ENCODE measurements at regions not wholly inside any gene's neighbourhood (a gene's known extent, or its start where the extent isn't known, plus 50 kb on each side); places are given as distances from the start of the nearest gene placed in this dataset.
"Not testable (repeated sequence)": the region's sequence is repeated elsewhere in the genome, so short reads cannot be mapped to it uniquely, and the experiment has no call there.

GRCh38 chr2:6147215-6147614 is 455.0 kb downstream of the SOX11 start:
- H4K5ac ChIP-seq (ENCODE audit: low read length); H3K9ac ChIP-seq (ENCODE audit: low read length); H3K56ac ChIP-seq (ENCODE audit: low read length); H3K4me2 ChIP-seq (ENCODE audit: low read length); H2BK120ac ChIP-seq (ENCODE audit: low read depth, low read length); H3K23ac ChIP-seq (ENCODE audit: low read length); H3K36me3 ChIP-seq (ENCODE audit: control insufficient read depth, insufficient read depth, low read length); H4K8ac ChIP-seq (ENCODE audit: low read depth, low read length); H3K27ac ChIP-seq (ENCODE audit: low read depth, low read length); H2AK5ac ChIP-seq (ENCODE audit: low read length); DNase-seq; H3K4me3 ChIP-seq (ENCODE audit: low read length); H2BK5ac ChIP-seq (ENCODE audit: low read length); H3K27me3 ChIP-seq (ENCODE audit: insufficient read depth, low read length, poor library complexity); H3K79me2 ChIP-seq (ENCODE audit: control insufficient read depth, insufficient read depth, low read length); H3K79me1 ChIP-seq (ENCODE audit: low read length); H3K4me1 ChIP-seq (ENCODE audit: control insufficient read depth, low read depth, low read length); H2BK15ac ChIP-seq (replicated peaks; ENCODE audit: low read depth); H3K18ac ChIP-seq (ENCODE audit: low read length); H3K4ac ChIP-seq (ENCODE audit: low read depth, low read length): not testable (repeated sequence)
- WGBS (ENCODE audit: extremely low coverage, insufficient coverage, low lambda C conversion rate): no CpG with 5 or more reads among the region's 1 CpG

- H3K36me3 ChIP-seq (ENCODE audit: control insufficient read depth, insufficient read depth, low read length): no peaks in the 10 kb centered on the region
- no peak overlapping the region for H3K18ac ChIP-seq (ENCODE audit: low read length)
- no peak for DNase-seq
- H3K4ac ChIP-seq (ENCODE audit: low read depth, low read length): no peak overlapping the region
- no peak overlapping the region for H3K56ac ChIP-seq (ENCODE audit: low read length)
- no peak overlapping the region for H3K23ac ChIP-seq (ENCODE audit: low read length)
- no peak overlapping the region for H4K8ac ChIP-seq (ENCODE audit: low read depth, low read length)
- H4K5ac ChIP-seq (ENCODE audit: low read length): no peak overlapping the region
- no peak overlapping the region for H2BK5ac ChIP-seq (ENCODE audit: low read length)
- no CpG with 5 or more reads among the region's 1 CpG for WGBS (ENCODE audit: extremely low coverage, insufficient coverage, low lambda C conversion rate)
- no peak overlapping the region for H3K4me3 ChIP-seq (ENCODE audit: low read length)
- no peaks in the 10 kb centered on the region for H3K27me3 ChIP-seq (ENCODE audit: insufficient read depth, low read length, poor library complexity)
- no peaks in the 10 kb centered on the region for H3K79me1 ChIP-seq (ENCODE audit: low read length)
- H3K4me2 ChIP-seq (ENCODE audit: low read length): no peak overlapping the region
- no peak overlapping the region for H2BK120ac ChIP-seq (ENCODE audit: low read depth, low read length)
- no peak overlapping the region for H3K27ac ChIP-seq (ENCODE audit: low read depth, low read length)
- H2AK5ac ChIP-seq (ENCODE audit: low read length): no peak overlapping the region
- H2BK15ac ChIP-seq (replicated peaks; ENCODE audit: low read depth): no peak overlapping the region
- no peak overlapping the region for H3K9ac ChIP-seq (ENCODE audit: low read length)
- no peaks in the 10 kb centered on the region for H3K4me1 ChIP-seq (ENCODE audit: control insufficient read depth, low read depth, low read length)
- H3K79me2 ChIP-seq (ENCODE audit: control insufficient read depth, insufficient read depth, low read length): no peaks in the 10 kb centered on the region
Measured at GRCh38 chr2:6148882-6149281, 456.7 kb downstream of the SOX11 start.

- Histone ChIP-seq H3K18ac (ENCODE audit: low read length) (no peak overlapping the region), H4K5ac (ENCODE audit: low read length) (no peak overlapping the region), H3K27ac (ENCODE audit: low read depth, low read length) (no peak overlapping the region), H2AK5ac (ENCODE audit: low read length) (no peak overlapping the region), H3K4me2 (ENCODE audit: low read length) (no peak overlapping the region), H3K36me3 (ENCODE audit: control insufficient read depth, insufficient read depth, low read length) (no peaks in the 10 kb centered on the region), H3K9ac (ENCODE audit: low read length) (no peak overlapping the region), H2BK5ac (ENCODE audit: low read length) (no peak overlapping the region), H2BK120ac (ENCODE audit: low read depth, low read length) (no peak overlapping the region), H3K4me3 (ENCODE audit: low read length) (no peak overlapping the region), H3K27me3 (ENCODE audit: insufficient read depth, low read length, poor library complexity) (no peaks in the 10 kb centered on the region), H3K23ac (ENCODE audit: low read length) (no peak overlapping the region), H2BK15ac (replicated peaks; ENCODE audit: low read depth) (no peak overlapping the region), H3K4ac (ENCODE audit: low read depth, low read length) (no peak overlapping the region), H3K56ac (ENCODE audit: low read length) (no peak overlapping the region), H3K4me1 (ENCODE audit: control insufficient read depth, low read depth, low read length) (no peaks in the 10 kb centered on the region), H3K79me1 (ENCODE audit: low read length) (no peaks in the 10 kb centered on the region), H3K79me2 (ENCODE audit: control insufficient read depth, insufficient read depth, low read length) (no peaks in the 10 kb centered on the region), H4K8ac (ENCODE audit: low read depth, low read length) (no peak overlapping the region)
- DNase-seq: peak; percentile 11
- no CpG with 5 or more reads among the region's 3 CpGs for WGBS (ENCODE audit: extremely low coverage, insufficient coverage, low lambda C conversion rate)
Measured at GRCh38 chr2:6159606-6160005, 467.4 kb downstream of the SOX11 start.

- no peak overlapping the region for H2BK5ac ChIP-seq (ENCODE audit: low read length)
- H3K27me3 ChIP-seq (ENCODE audit: insufficient read depth, low read length, poor library complexity): no peaks in the 10 kb centered on the region
- no peak overlapping the region for H4K5ac ChIP-seq (ENCODE audit: low read length)
- H3K4me1 ChIP-seq (ENCODE audit: control insufficient read depth, low read depth, low read length): no peaks in the 10 kb centered on the region
- no peak overlapping the region for H3K56ac ChIP-seq (ENCODE audit: low read length)
- no peak overlapping the region for H3K27ac ChIP-seq (ENCODE audit: low read depth, low read length)
- no peak overlapping the region for H2AK5ac ChIP-seq (ENCODE audit: low read length)
- no peak overlapping the region for H3K4ac ChIP-seq (ENCODE audit: low read depth, low read length)
- no peak overlapping the region for H2BK120ac ChIP-seq (ENCODE audit: low read depth, low read length)
- no CpG with 5 or more reads among the region's 7 CpGs for WGBS (ENCODE audit: extremely low coverage, insufficient coverage, low lambda C conversion rate)
- DNase-seq: no peak
- no peak overlapping the region for H3K9ac ChIP-seq (ENCODE audit: low read length)
- no peak overlapping the region for H3K4me3 ChIP-seq (ENCODE audit: low read length)
- no peak overlapping the region for H4K8ac ChIP-seq (ENCODE audit: low read depth, low read length)
- no peak overlapping the region for H3K4me2 ChIP-seq (ENCODE audit: low read length)
- no peak overlapping the region for H3K23ac ChIP-seq (ENCODE audit: low read length)
- no peaks in the 10 kb centered on the region for H3K36me3 ChIP-seq (ENCODE audit: control insufficient read depth, insufficient read depth, low read length)
- H3K79me2 ChIP-seq (ENCODE audit: control insufficient read depth, insufficient read depth, low read length): no peaks in the 10 kb centered on the region
- H3K79me1 ChIP-seq (ENCODE audit: low read length): no peaks in the 10 kb centered on the region
- H2BK15ac ChIP-seq (replicated peaks; ENCODE audit: low read depth): no peak overlapping the region
- H3K18ac ChIP-seq (ENCODE audit: low read length): no peak overlapping the region
Measured at GRCh38 chr2:6163932-6164331, 471.7 kb downstream of the SOX11 start.

- no peak overlapping the region for H3K27ac ChIP-seq (ENCODE audit: low read depth, low read length)
- H3K4me1 ChIP-seq (ENCODE audit: control insufficient read depth, low read depth, low read length): no peaks in the 10 kb centered on the region
- WGBS (ENCODE audit: extremely low coverage, insufficient coverage, low lambda C conversion rate): no CpG with 5 or more reads among the region's 11 CpGs
- no peaks in the 10 kb centered on the region for H3K27me3 ChIP-seq (ENCODE audit: insufficient read depth, low read length, poor library complexity)
- H2BK5ac ChIP-seq (ENCODE audit: low read length): no peak overlapping the region
- H3K4me3 ChIP-seq (ENCODE audit: low read length): no peak overlapping the region
- no peak overlapping the region for H3K56ac ChIP-seq (ENCODE audit: low read length)
- H3K9ac ChIP-seq (ENCODE audit: low read length): no peak overlapping the region
- peak; percentile 1 for DNase-seq
- H3K4me2 ChIP-seq (ENCODE audit: low read length): no peak overlapping the region
- no peak overlapping the region for H3K18ac ChIP-seq (ENCODE audit: low read length)
- H2BK120ac ChIP-seq (ENCODE audit: low read depth, low read length): no peak overlapping the region
- H2AK5ac ChIP-seq (ENCODE audit: low read length): no peak overlapping the region
- H3K23ac ChIP-seq (ENCODE audit: low read length): no peak overlapping the region
- no peak overlapping the region for H2BK15ac ChIP-seq (replicated peaks; ENCODE audit: low read depth)
- H3K4ac ChIP-seq (ENCODE audit: low read depth, low read length): no peak overlapping the region
- H3K79me2 ChIP-seq (ENCODE audit: control insufficient read depth, insufficient read depth, low read length): no peaks in the 10 kb centered on the region
- no peaks in the 10 kb centered on the region for H3K79me1 ChIP-seq (ENCODE audit: low read length)
- no peak overlapping the region for H4K8ac ChIP-seq (ENCODE audit: low read depth, low read length)
- H4K5ac ChIP-seq (ENCODE audit: low read length): no peak overlapping the region
- H3K36me3 ChIP-seq (ENCODE audit: control insufficient read depth, insufficient read depth, low read length): no peaks in the 10 kb centered on the region
Measured at GRCh38 chr2:6164986-6165747, 473.0 kb downstream of the SOX11 start.

- H3K56ac ChIP-seq (ENCODE audit: low read length): no peak overlapping the region
- no peaks in the 10 kb centered on the region for H3K79me2 ChIP-seq (ENCODE audit: control insufficient read depth, insufficient read depth, low read length)
- no peak overlapping the region for H4K5ac ChIP-seq (ENCODE audit: low read length)
- WGBS (ENCODE audit: extremely low coverage, insufficient coverage, low lambda C conversion rate): no CpG with 5 or more reads among the region's 14 CpGs
- DNase-seq: no peak
- no peak overlapping the region for H3K4me3 ChIP-seq (ENCODE audit: low read length)
- H3K27ac ChIP-seq (ENCODE audit: low read depth, low read length): no peak overlapping the region
- no peaks in the 10 kb centered on the region for H3K36me3 ChIP-seq (ENCODE audit: control insufficient read depth, insufficient read depth, low read length)
- no peak overlapping the region for H2BK120ac ChIP-seq (ENCODE audit: low read depth, low read length)
- no peak overlapping the region for H3K23ac ChIP-seq (ENCODE audit: low read length)
- H3K18ac ChIP-seq (ENCODE audit: low read length): no peak overlapping the region
- no peak overlapping the region for H2BK15ac ChIP-seq (replicated peaks; ENCODE audit: low read depth)
- no peak overlapping the region for H2BK5ac ChIP-seq (ENCODE audit: low read length)
- no peaks in the 10 kb centered on the region for H3K27me3 ChIP-seq (ENCODE audit: insufficient read depth, low read length, poor library complexity)
- H3K4ac ChIP-seq (ENCODE audit: low read depth, low read length): no peak overlapping the region
- no peak overlapping the region for H3K4me2 ChIP-seq (ENCODE audit: low read length)
- H2AK5ac ChIP-seq (ENCODE audit: low read length): no peak overlapping the region
- H3K79me1 ChIP-seq (ENCODE audit: low read length): no peaks in the 10 kb centered on the region
- no peak overlapping the region for H4K8ac ChIP-seq (ENCODE audit: low read depth, low read length)
- H3K4me1 ChIP-seq (ENCODE audit: control insufficient read depth, low read depth, low read length): no peaks in the 10 kb centered on the region
- no peak overlapping the region for H3K9ac ChIP-seq (ENCODE audit: low read length)
Measured at GRCh38 chr2:6167592-6168138, 475.5 kb downstream of the SOX11 start.

All from mesendoderm (in vitro differentiated cells).